GM23338 (cell line): ENCODE measurements at regions not wholly inside any gene's neighbourhood (a gene's known extent, or its start where the extent isn't known, plus 50 kb on each side); places are given as distances from the start of the nearest gene placed in this dataset.

Source experiments
- CREB1 ChIP-seq: fragments of 250-450 bp; sonication (Bioruptor Pico); IDR thresholded peaks from 2 replicates; pipeline ENCODE4 v1.5.0; 2020; ENCODE audit warnings: low read depth, mild to moderate bottlenecking, moderate library complexity
- CTCF ChIP-seq, 2 experiments: fragments of 200-600 bp in 1 of 2; sonication (generic) in 1 of 2; conservative IDR thresholded peaks; 2 replicates each; pipeline versions ENCODE4 v1.5.1 to v1.6.1; 2016 to 2017; ENCODE audit warnings: antibody characterized with exemption in 2 of 2, low read depth in 2 of 2, mild to moderate bottlenecking in 2 of 2, moderate library complexity in 1 of 2
- ETS1 ChIP-seq: IDR thresholded peaks from 2 replicates; pipeline ENCODE4 v1.6.1; 2016; ENCODE audit warnings: antibody characterized with exemption
- EZH2 ChIP-seq: fragments of 200-600 bp; sonication (generic); IDR thresholded peaks from one replicate; pipeline ENCODE4 v1.8.0; 2017; ENCODE audit warnings: antibody characterized with exemption, mild to moderate bottlenecking, low read depth; ENCODE audit not compliant: unreplicated experiment
- EZH2phosphoT487 ChIP-seq: fragments of 200-600 bp; sonication (generic); IDR thresholded peaks from one replicate; pipeline ENCODE4 v1.8.1; 2018; ENCODE audit warnings: antibody characterized with exemption; ENCODE audit not compliant: unreplicated experiment
- JUNB ChIP-seq: IDR thresholded peaks from one replicate; pipeline ENCODE4 v1.6.1; 2016; ENCODE audit warnings: antibody characterized with exemption; ENCODE audit not compliant: unreplicated experiment
- NANOG ChIP-seq: IDR thresholded peaks from 2 replicates; pipeline ENCODE4 v1.6.1; 2016; ENCODE audit warnings: antibody characterized with exemption, borderline replicate concordance
- POLR2AphosphoS5 ChIP-seq: IDR thresholded peaks from 2 replicates; pipeline ENCODE4 v1.6.1; 2016; ENCODE audit warnings: antibody characterized with exemption, low read depth
- REST ChIP-seq: IDR thresholded peaks from one replicate; pipeline ENCODE4 v1.6.1; 2018; ENCODE audit warnings: antibody characterized with exemption; ENCODE audit not compliant: unreplicated experiment
- STAT1 ChIP-seq: IDR thresholded peaks from one replicate; pipeline ENCODE4 v1.6.1; 2016; ENCODE audit warnings: antibody characterized with exemption; ENCODE audit not compliant: unreplicated experiment
- ZNF114 ChIP-seq: fragments of 250-450 bp; sonication (Bioruptor Pico); IDR thresholded peaks from 2 replicates; pipeline ENCODE4 v1.5.0; 2020; ENCODE audit warnings: mild to moderate bottlenecking, moderate library complexity
- ZNF331 ChIP-seq: fragments of 250-450 bp; sonication (Bioruptor Pico); IDR thresholded peaks from 2 replicates; pipeline ENCODE4 v1.5.0; 2020; ENCODE audit warnings: low read depth, mild to moderate bottlenecking, moderate library complexity
- ZNF462 ChIP-seq: fragments of 250-450 bp; sonication (Bioruptor Pico); IDR thresholded peaks from 2 replicates; pipeline ENCODE4 v1.5.0; 2020; ENCODE audit warnings: mild to moderate bottlenecking, moderate library complexity

- TF ChIP-seq CTCF (conservative IDR thresholded peaks at IDR 0.05; ENCODE audit: low read depth in 2 of 2) (no peak), EZH2 (no peak), JUNB (no peak), CREB1 (no peak), EZH2phosphoT487 (no peak), POLR2AphosphoS5 (no peak), REST (no peak), NANOG (no peak), ETS1 (no peak), ZNF462 (no peak), ZNF331 (CRISPR knock-in tag) (no peak), ZNF114 (no peak), STAT1 (no peak)
Observed at GRCh38 chr3:197419696-197420095, 121.3 kb upstream of the DLG1 start.
